Subcutaneous abdominal adipose tissue (tissue), 5 donors: ENCODE measurements at regions not wholly inside any gene's neighbourhood (a gene's known extent, or its start where the extent isn't known, plus 50 kb on each side); places are given as distances from the start of the nearest gene placed in this dataset.
"Not testable (repeated sequence)": the region's sequence is repeated elsewhere in the genome, so short reads cannot be mapped to it uniquely, and the experiment has no call there.

Experiments used
- H3K27ac ChIP-seq: one replicate; pipeline ENCODE4 v1.7.0; 2013; ENCODE audit warnings: low read depth, mild to moderate bottlenecking, inconsistent platforms, low read length, moderate library complexity
- H3K27me3 ChIP-seq, 5 donors: one replicate each; pipeline ENCODE4 v1.7.0; 2013; ENCODE audit warnings: low read length in 5 of 5, inconsistent platforms in 1 of 5; ENCODE audit not compliant: control insufficient read depth in 5 of 5, insufficient read depth in 4 of 5
- H3K36me3 ChIP-seq, 5 donors: one replicate each; pipeline ENCODE4 v1.7.0; 2013; ENCODE audit warnings: low read length in 5 of 5; ENCODE audit not compliant: control insufficient read depth in 5 of 5, insufficient read depth in 5 of 5
- H3K4me1 ChIP-seq, 5 donors: one replicate each; pipeline ENCODE4 v1.7.0; 2013; ENCODE audit warnings: low read length in 5 of 5, mild to moderate bottlenecking in 3 of 5, moderate library complexity in 1 of 5; ENCODE audit not compliant: control insufficient read depth in 5 of 5, insufficient read depth in 5 of 5
- H3K4me3 ChIP-seq, 5 donors: one replicate each; pipeline ENCODE4 v1.7.0; 2013; ENCODE audit warnings: low read length in 5 of 5, low read depth in 1 of 5
- H3K9ac ChIP-seq, 5 donors: one replicate each; pipeline ENCODE4 v1.7.0; 2013; ENCODE audit warnings: low read length in 5 of 5, mild to moderate bottlenecking in 4 of 5, moderate library complexity in 3 of 5
- H3K9me3 ChIP-seq, 5 donors: one replicate each; pipeline ENCODE4 v1.7.0; 2013; ENCODE audit warnings: low read length in 5 of 5; ENCODE audit not compliant: control insufficient read depth in 5 of 5
- donor health status: healthy.
- donor health status: healthy.
- donor health status: healthy.
- donor health status: healthy.
- donor health status: healthy.

DNA sequence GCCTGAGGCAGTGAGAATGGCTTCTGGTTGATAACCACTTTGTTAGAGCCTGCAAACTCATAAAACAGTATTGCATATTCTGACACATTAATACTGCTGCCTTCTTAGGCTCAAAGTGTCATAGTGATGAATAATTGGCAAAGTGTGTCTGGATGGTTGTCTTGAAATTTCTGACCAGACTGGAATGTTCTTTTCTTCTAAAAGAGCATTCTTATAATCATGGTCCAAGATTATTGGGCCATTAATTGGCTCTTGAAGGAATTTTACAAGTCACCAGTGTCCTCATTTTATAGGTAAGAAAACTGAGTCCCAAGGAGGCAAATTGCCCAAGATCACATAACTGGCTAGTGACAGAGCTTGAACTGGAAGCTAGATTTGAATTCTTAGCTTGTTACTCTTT is 111.7 kb downstream of the PCSK1 start:
- H3K27ac ChIP-seq: no peak overlapping the region
- no peak overlapping the region for H3K9ac ChIP-seq
- H3K27me3 ChIP-seq: no peaks in the 10 kb centered on the region
- H3K4me1 ChIP-seq: no peaks in the 10 kb centered on the region
- no peak overlapping the region for H3K4me3 ChIP-seq
- no peaks in the 10 kb centered on the region for H3K9me3 ChIP-seq
- no peaks in the 10 kb centered on the region for H3K36me3 ChIP-seq

DNA sequence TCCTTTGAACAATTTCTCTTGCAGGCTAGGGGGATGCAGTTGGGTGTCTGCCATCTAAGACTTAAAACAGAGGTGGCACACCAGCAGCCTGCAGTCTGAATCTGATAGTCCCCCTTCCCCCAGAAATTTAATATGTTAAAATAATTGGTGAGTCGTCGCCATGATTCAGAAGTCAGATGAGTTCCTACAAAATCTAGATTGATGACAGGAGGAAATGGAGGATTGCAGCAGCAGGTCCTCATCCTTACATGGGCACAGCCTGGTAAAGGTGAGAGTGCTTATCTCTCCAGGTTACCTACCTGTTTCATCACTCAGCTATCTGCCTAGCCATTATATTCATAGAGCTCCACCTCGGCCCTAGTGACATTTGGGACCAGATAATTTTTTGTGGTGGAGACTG is 112.3 kb downstream of the PCSK1 start:
- H3K9ac ChIP-seq: no peak overlapping the region
- H3K27me3 ChIP-seq: no peaks in the 10 kb centered on the region
- H3K4me1 ChIP-seq: no peaks in the 10 kb centered on the region
- no peak overlapping the region for H3K27ac ChIP-seq
- H3K36me3 ChIP-seq: no peaks in the 10 kb centered on the region
- H3K4me3 ChIP-seq: no peak overlapping the region
- no peaks in the 10 kb centered on the region for H3K9me3 ChIP-seq

DNA sequence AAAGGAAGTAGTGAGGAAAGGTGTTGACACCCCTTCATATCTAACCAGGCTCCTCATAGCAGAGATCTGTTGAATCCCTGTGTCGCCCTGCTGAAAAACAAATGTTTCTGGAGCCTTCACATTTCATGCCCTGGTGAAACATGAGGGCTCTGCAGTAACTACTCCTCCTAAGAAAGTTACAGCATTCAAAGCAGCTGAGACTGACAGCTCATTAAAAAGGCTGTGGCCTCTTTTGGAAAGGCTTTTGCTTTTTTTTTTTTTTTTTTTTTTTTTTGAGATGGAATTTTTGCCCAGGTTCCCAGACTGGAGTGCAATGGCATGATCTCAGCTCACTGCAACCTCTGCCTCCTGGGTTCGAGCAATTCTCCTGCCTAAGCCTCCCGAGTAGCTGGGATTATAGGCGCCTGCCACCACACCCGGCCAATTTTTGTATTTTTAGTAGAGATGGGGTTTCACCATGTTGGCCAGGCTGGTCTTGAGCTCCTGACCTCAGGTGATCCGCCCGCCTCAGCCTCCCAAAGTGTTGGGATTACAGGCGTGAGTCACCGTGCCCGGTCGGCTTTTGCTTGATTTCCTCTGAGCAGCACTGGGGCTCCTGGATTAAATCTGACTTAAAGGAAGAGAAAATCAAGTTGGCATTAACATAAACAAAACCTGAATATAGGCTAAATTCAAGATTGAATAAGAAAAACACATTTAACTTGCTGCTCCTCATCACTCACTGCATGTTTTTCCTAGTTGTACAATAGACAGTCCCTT is 112.9 kb downstream of the PCSK1 start:
- not testable (repeated sequence) for H3K36me3 ChIP-seq, H3K27me3 ChIP-seq, H3K27ac ChIP-seq, H3K4me3 ChIP-seq, H3K9ac ChIP-seq, H3K4me1 ChIP-seq, H3K9me3 ChIP-seq

DNA sequence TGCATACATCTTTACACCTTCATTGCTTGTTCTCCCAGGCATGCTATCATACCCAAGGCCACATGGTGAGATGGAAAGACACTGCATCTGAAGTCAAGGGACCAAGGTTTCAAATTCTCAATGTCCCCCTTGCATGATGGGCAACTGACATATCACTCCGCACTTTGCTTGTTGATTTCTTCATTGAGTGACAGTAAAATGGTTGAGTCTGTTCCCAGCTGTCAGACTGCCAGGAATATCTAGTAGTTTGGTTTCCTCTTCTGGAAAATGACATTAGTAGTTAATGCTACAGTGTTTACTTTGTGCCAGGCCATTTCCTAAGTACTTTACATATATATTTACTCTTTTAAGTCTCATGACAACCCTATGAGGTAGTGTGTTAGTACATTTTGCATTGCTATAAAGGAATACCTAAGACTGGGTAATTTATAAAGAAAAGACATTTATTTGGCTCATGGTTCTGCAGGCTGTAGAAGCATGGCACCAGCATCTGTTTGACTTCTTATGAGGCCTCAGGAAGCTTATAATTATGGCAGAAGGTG is 114.4 kb downstream of the PCSK1 start:
- no peaks in the 10 kb centered on the region for H3K27me3 ChIP-seq
- H3K27ac ChIP-seq: no peak overlapping the region
- H3K4me1 ChIP-seq: no peaks in the 10 kb centered on the region
- H3K4me3 ChIP-seq: no peak overlapping the region
- no peaks in the 10 kb centered on the region for H3K9me3 ChIP-seq
- no peaks in the 10 kb centered on the region for H3K36me3 ChIP-seq
- no peak overlapping the region for H3K9ac ChIP-seq

DNA sequence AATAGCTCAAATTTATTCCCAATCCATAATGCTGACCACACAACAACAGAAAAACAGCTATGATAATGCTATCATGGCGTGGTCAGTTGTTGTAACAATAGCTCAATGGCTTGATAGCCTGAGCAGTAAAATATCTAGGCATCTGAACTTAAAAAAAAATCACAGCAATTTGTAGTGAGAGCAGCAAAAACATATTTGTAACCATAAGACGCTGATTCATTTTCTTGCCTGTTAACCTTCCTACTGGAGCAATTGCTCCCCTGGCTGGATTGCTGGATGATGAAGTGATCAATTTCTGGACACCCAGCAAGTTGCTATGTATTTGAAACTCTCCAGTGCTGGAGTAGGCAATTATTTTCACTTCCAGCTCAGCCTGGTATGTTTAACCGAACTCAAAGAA is 115.1 kb downstream of the PCSK1 start:
- no peaks in the 10 kb centered on the region for H3K36me3 ChIP-seq
- H3K4me1 ChIP-seq: no peaks in the 10 kb centered on the region
- H3K9me3 ChIP-seq: no peaks in the 10 kb centered on the region
- no peak overlapping the region for H3K27ac ChIP-seq
- no peak overlapping the region for H3K9ac ChIP-seq
- no peaks in the 10 kb centered on the region for H3K27me3 ChIP-seq
- H3K4me3 ChIP-seq: no peak overlapping the region

DNA sequence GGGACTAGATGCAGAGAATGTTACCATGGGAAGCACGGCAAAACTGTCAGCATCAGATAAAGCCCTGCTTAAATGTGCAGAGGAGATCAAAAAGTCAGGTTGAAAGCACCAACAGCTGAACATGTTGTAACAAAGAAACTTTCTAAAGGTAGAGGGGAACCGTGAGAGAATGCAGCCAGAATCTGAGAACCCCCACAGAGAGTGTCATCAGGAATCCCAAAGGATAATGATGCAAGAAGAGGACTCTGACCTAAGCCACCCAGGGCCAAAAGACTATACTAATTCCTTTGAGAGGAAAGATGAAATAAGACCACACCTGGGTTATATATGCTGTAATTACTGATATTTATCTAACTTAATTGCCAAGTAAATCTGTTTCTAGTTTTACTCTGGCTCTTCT is 116.6 kb downstream of the PCSK1 start:
- H3K9ac ChIP-seq: no peak overlapping the region
- no peaks in the 10 kb centered on the region for H3K4me1 ChIP-seq
- no peak overlapping the region for H3K27ac ChIP-seq
- no peaks in the 10 kb centered on the region for H3K9me3 ChIP-seq
- no peak overlapping the region for H3K4me3 ChIP-seq
- no peaks in the 10 kb centered on the region for H3K36me3 ChIP-seq
- H3K27me3 ChIP-seq: no peaks in the 10 kb centered on the region

DNA sequence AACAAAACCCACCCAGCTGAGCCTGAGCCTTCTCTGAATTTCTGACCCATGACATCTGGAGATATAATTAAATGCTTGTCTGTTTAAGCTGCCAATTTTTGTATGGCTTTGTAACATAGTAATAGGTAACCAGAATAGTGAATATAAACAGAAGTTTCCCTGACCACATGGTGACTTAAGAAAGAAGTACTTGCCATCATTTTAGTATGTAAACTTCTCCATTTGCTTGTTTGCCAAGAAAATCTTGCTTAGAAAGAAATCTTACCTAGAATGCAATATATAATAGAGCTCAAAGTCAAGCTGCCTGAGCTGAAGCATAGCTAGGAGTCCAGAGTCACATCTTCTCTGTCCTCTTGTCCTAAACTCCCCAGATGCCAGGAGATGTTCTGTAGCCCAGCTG is 117.0 kb downstream of the PCSK1 start:
- no peaks in the 10 kb centered on the region for H3K27me3 ChIP-seq
- no peak overlapping the region for H3K4me3 ChIP-seq
- H3K9me3 ChIP-seq: peaks cover 0 to 2% (median 0%) of the 10 kb centered on the region in 5 donors
- no peak overlapping the region for H3K27ac ChIP-seq
- no peaks in the 10 kb centered on the region for H3K36me3 ChIP-seq
- no peak overlapping the region for H3K9ac ChIP-seq
- no peaks in the 10 kb centered on the region for H3K4me1 ChIP-seq

DNA sequence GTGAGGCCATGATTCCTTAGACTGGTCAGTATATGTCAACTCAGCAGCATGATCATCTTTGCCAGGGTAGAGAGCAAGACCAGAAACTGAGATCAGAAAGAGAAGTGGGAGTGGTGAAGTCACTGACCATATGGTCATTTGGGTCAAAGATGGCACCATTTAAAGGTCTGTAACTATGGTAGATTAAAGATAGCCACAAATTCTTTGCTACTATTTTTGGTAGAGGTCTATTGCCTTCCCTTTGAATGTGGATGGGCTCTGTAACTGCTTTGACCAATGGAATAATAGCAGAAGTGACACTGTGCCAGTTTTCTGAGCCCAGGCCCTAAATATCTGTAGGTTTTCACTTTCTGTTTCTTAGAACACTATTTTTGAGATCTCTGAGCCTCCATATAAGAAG is 117.6 kb downstream of the PCSK1 start:
- no peak overlapping the region for H3K4me3 ChIP-seq
- H3K27ac ChIP-seq: no peak overlapping the region
- no peaks in the 10 kb centered on the region for H3K27me3 ChIP-seq
- peaks cover 0 to 5% (median 0%) of the 10 kb centered on the region in 5 donors for H3K9me3 ChIP-seq
- H3K36me3 ChIP-seq: no peaks in the 10 kb centered on the region
- no peaks in the 10 kb centered on the region for H3K4me1 ChIP-seq
- H3K9ac ChIP-seq: no peak overlapping the region

DNA sequence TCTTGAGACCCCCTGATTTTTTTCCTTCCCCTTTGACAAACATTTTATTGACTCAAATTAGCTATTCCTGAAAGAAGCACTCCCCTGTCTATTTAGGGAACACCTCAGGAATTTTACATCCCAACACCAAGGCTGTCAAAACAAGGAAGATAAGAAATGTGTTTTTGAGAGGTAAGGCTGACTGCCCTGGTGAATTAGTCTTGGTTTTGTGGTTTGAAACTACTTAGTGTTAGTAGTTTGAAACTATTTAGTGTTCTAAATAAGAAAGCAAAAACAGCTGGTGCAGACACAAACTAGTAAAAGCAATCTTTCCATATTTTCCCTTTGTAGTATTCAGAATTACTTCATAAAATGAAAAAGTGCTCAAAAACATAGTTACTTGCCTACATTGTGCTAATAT is 120.7 kb downstream of the PCSK1 start:
- Histone ChIP-seq H3K9me3 (peaks cover 0 to 5% (median 0%) of the 10 kb centered on the region in 5 donors), H3K9ac (no peak overlapping the region), H3K27me3 (no peaks in the 10 kb centered on the region), H3K4me1 (no peaks in the 10 kb centered on the region), H3K4me3 (no peak overlapping the region), H3K27ac (no peak overlapping the region), H3K36me3 (no peaks in the 10 kb centered on the region)

DNA sequence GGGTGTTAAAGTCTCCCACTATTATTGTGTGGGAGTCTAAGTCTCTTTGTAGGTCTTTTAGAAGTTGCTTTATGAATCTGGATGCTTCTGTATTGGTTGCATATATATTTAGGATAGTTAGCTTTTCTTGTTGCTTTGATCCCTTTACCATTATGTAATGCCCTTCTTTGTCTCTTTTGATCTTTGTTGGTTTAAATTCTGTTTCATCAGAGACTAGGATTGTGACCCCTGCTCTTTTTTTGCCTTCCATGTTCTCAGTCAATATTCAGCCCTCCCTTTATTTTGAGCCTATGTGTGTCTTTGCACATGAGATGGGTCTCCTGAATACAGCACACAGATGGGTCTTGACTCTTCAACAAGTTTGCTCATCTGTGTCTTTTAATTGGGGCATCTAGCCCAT is 126.0 kb downstream of the PCSK1 start:
- not testable (repeated sequence) for H3K4me3 ChIP-seq, H3K9ac ChIP-seq, H3K9me3 ChIP-seq

More for the DNA sequence above, 126.0 kb downstream of the PCSK1 start:
- H3K27ac ChIP-seq, H3K4me1 ChIP-seq, H3K36me3 ChIP-seq, H3K27me3 ChIP-seq: not testable (repeated sequence)
